ENCODE measurements at regions not wholly inside any gene's neighbourhood (a gene's known extent, or its start where the extent isn't known, plus 50 kb on each side); places are given as distances from the start of the nearest gene placed in this dataset.

DNA sequence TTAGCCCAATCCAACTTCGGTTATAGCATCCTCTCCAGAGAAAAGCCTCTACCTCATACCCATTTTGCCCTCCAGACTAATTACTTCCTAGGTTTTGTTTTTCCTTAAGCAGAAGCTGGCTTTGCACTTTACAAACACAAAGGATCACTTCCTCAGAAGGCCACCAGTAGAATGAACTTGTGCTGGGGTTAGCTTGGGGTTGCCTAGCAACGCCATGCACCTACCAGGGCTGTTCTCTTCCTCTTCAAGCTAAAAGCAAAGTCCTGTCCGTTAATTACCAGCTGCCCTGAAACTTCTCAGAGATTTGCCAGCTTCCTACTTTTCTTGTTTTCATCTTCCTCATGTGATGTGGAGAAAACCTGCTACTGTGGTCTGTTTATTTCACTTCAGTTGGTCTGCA is 132.0 kb upstream of the WWC1 start:
- DNase-seq = no peak

DNA sequence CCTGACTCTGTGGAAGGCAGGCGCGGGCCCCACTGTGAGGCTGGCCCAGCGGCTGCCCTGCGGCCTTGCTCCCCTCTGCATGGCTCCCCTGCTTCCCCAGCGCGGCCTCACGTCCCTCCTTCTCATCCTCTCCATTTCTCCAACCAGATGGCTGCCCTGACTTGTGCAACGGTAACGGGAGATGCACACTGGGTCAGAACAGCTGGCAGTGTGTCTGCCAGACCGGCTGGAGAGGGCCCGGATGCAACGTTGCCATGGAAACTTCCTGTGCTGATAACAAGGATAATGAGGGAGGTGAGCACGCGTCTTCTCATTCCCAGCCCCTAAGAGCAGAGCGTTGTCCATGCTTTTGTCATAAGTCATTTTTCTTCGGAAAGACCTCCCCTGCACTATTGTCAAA is 129.0 kb upstream of the WWC1 start:
- no peak for DNase-seq

DNA sequence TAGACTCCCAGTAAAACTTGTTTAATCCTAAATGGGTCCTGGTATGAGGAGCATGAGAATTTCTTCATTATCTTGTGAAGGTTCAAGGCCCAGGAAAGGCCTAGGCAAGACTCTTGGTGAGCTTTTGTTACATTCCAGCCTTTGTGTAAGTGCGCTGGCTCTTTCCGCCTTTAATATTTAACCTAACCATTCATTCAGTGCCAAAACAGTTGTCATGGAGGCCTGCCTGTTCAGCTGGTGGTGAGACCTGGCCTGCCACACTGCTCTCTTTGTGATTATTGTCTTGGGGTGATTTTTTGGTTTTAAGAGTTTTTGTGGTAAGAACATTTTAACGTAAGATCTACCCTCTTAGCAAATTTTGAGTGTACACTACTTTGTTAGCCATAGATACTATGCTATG is 127.5 kb upstream of the WWC1 start:
- DNase-seq = no peak

DNA sequence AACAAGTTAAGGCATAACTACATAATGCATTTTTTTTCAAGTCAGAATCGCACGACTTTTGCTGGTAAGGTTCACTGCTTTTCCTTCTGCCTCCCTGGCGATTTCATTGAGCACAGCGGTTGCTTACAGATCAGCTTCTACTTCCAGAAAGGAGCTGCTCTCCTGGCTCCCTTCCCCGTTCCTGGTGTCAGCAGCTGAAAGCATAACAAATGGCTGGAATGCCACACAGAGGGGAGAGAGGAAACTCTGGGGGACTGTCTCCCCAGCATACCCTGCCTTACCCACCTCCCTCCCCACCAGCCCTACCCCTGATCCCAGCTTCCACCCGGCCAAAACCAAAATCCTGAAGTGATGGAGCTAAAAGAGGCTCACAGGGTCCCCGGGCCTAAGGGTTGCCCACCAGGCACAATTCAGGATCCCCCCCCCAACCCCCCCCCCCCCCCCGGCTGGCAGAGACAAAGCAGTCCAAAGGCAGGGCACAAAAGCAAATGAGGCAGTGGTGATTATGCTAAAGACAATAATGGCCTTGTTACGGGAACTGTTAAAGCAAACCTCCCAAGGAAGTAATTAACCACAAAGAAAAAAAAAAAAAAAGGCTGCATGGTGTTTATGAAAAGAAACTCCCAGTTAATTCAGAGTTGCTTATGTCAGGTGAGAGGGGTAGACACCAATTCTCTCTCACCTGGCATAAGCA is 126.1 kb upstream of the WWC1 start:
- no peak for DNase-seq

DNA sequence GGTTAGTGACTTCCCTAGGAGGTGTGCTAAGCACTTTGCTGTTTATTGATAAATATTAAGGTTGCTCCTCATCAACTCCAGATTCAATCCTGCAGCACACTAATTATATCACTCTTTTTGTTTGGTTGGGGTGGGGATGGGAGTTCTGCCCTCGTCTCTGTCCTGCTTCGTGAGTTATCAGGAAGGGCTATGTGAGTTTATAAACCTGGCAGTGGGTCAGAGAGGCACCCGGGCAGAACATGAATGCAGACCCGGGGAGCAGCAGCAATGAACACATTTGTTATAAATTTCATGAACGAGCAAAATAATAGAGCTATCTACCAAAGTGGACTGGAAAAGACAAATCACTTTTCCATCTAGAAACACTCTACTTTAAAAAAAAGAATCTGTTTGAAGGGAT is 125.5 kb upstream of the WWC1 start:
- DNase-seq = no peak

DNA sequence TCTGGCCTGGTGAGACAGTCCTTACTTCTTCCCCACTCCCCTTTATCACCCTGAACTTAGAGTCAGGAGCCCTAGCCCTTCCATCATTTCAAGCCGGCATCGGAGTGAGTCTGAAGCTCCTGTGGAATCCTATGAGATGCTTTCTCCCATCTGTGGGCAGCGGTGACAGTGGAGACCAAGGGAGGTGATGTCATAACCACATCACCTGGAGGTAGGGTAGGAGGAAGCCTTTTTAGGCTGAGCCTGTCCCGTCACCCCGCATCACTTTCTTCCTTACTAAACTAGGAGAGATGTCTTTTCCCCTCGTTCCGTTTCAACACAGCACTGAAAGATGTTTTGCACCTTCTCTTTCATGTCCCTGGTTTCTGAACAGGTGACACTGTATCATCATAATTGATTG is 124.1 kb upstream of the WWC1 start:
- no peak for DNase-seq

DNA sequence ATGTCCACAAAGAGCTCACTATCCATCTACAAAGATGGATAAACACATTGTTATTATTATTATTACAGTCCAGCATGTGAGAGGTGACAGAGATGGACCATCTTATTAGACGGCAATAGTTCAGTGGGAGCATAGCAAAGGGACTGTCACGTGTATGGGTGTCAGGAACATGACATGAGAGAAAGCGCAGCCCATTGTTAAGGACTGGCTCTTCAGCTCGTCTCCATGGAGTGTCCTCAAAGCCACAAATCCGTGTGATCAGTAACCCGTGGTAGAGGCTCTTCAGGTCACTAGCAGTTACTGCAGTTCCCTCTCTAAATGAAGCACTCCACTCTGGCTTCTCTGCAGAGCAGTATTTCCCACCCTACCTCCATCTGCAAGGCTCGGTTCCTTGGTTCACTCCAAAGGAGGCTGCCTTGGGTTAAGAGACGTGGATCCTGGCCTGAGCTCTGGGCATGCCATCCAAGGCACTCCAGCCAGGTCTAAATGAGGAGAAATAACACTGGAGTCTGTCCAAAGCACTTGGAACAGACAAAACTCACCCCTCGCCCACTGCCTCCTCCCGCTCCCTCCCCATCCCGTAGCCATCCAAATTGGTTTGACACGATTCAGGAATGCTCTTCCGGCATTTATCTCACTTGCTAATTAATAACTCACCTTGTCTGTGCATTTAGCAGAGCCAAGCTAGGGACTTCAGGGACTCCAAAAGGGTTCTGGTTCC is 122.3 kb upstream of the WWC1 start:
- DNase-seq = no peak

DNA sequence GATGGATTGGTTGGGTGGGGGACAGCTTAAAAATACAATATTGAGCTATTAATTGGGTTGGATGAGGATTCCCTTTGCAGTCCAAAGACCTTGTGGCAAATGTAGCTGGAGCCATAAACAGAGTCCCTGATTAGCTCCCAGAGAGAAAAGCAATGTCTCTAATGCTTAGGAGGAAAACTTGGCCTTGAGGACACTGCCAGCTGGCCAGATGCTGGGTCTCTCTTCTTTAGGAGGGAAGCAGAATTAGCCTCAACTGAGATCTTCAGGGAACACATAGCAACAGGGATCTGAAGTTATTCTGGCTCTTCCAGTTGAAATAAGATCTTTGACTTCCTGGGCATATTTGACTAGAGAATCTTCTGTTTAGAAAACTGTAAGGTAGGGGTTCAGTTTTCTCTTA is 121.7 kb upstream of the WWC1 start:
- no peak for DNase-seq

DNA sequence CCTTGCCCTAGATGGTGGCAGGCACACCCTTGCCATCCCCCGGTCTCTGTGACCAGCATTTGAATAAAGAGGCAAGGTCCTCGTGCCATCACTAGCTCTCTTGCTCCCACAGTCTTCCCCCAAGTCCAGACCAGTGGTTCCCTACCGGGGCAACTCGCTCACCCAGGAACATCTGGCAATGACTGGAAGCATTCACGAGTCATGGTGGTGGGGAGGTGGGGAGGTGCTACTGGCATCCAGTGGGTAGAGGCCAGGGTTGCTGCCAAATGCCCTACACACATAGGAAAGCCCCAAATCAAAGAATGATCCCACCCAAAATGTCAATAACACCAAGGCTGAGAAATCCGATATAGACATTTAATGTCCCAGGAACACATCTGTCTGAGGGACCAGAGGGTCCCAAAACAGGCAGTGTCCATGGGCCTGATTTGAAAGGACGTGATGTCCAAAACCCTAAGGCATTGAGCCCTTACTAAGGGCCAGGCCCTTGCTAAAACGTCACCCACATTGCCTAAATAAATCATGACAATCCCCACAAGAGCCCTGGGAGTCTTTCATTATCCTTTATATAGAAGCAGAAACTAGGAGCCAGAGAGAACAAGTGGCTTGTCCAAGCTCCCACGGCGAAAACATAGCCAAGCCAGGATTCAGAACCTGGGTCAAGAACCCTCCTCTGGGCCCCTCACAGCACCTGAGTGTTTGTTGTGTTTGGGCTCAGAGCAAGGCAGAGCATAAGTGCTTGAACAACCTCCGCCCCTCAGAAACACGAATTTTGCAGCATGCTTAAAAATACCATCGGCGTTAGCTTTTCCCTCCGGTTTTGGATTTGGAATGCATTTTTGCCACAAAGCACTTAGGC is 119.3 kb upstream of the WWC1 start:
- no peak for DNase-seq

DNA sequence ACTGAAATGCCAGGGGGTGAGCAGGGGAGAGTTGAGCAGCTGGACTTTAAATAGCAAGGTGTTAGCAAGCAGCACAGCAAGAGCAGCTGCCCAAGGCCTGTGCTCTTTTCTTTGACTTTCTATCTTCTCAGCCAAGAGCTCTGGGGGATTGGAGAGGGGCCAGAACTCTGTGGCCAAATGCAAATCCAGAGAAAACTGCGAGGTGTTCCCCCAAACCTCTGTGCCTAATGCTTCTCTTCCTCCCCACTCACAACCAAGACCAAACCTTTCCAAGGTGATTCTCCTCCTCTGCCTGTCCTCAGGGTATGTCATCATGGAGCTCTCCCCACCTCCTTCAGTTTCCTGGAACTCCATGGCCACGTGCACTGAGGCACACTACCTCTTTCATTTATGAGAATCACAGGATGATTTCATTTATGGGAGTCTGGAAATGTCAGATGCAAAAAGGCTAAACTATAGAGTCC is 118.7 kb upstream of the WWC1 start:
- DNase-seq = no peak

DNA sequence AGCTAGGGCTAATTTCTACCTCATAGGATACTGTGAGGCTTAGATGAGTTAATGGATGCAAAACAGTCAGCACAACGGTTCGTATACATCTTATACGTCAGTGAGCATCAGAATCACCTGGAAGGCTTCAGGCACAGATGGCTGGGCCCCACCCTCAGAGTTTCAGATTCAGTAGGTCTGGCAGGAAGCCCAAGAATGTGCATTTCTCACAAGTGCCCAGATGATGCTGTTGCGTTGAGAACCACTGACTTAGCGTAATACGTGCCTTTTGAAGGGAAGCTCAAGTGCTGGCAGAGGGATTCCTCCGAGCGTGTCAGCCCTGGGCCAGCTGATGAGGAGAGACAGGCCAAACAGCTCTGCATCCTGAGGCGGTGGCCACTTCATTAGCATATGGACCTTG is 117.1 kb upstream of the WWC1 start:
- DNase-seq = no peak

DNA sequence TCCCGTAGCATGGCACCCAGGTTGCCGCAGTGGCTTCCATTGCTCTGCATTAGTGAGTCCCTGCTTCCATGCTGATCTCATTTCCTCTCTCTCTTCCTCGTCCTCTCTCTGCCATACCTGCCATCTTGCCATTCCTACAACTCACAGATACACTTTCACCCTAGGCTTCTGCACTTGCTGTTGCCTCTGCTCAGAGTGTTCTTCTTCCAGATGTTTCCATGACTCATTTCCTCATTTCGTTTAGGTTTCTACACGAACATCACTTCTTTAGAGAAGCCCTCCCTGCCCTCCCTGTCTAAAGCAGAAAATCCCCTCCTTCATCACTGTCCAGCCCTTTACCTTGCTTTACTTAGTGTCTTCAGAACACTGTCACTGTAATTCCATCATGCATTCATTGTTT is 115.2 kb upstream of the WWC1 start:
- no peak for DNase-seq

DNA sequence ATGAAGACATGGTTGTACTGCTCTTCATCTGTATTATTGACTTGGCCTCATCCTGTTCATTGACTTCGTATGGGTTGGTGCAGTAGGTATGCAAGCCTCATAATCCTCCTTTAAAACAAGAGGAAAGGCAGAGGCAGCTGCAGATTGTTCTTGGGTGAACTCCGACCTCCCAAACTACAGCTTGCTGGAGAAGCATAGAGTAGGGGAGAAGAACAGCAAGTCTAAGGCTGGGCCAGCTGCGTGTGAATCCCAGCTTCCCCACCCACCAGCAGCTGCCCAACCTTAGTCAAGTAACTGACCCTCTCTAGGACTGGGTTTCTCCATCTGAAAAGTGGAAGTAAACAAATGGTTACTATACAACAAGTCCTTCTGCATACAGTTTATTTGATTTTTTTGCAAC is 114.5 kb upstream of the WWC1 start:
- DNase-seq = no peak

DNA sequence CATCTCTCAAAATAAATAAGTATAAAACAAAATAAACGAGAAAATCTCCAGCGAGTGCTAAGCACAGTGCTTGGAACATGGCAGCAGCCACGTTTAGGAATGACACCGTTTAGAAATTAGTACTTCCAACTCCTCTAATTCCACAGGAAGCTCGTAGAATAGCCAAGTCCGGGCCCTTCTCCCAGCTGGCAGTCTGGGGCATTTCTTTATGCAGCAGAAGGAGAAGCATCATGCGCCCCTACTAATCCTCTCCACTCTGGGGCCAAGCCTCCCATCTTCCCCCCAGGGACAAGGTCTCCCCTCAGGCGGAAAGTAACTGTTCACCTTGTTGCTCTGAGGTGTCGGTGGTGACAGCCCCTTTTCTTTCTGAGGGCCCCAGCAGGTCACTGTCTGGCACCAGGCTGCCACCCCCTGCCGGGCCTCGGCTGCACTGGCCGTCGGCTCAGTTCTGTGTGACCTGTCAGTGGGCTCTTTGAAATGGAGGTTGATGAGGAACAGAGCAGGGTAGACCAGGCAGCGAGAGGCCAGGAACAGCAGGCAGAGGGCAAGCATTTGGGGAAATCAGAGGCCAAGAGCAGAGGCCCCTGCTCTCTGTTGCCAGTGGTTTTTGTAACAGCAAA is 113.5 kb upstream of the WWC1 start:
- no peak for DNase-seq

DNA sequence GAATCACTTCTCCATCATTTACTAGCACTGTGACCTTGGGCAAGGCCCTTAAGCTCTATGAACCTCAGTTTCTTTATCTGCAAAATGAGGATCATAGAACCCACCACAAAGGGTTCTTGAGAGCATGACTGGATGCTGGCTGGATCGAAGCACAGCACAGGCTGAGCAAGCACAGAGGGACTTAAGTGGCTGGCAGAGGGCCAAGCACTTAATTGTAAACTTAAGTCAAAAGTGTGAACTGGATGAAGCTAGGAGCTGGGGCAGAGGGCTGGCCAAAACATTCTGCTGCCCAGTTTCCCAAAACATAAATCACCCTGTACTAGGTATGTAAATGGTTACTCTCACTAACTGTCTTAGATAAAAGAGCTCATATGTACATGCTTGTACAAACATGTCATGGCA is 112.3 kb upstream of the WWC1 start:
- DNase-seq = no peak

DNA sequence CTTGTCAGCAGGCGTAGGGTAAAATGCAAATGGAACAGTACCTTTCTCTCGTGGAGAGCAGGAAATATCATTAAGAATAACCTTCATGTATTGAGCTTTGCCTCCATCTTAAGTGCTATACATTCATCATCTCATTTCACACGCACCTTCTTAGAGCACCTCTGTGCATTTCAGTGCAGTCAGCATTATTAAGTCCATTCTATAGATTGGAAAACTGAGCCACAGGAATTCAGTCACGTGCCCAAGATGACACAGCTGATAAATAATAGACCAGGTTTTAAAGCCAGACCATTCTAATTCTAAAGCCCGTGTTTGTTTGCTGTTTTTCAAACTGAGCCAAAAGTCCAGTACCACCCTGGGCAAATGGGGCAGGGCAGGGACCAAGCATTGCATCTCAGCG is 109.2 kb upstream of the WWC1 start:
- no peak for DNase-seq

DNA sequence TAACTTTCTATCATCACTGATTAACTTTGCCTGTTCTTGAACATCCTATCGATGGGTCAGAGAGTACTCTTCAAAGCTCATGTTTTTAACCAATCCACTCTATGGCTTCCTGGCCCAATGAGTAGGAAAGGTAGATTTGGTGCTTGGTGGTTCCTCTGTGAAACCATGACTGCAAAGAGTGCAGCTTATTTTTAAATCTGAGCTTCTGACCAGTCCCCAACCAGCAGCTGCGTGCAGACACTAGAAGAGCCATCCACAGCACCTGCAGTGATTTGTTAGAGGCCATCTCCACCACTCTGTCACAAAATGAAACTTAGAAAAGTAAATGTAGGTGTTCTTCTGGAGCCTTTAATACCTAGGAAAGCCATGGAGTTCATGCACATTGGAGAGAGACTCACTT is 107.3 kb upstream of the WWC1 start:
- DNase-seq = no peak

DNA sequence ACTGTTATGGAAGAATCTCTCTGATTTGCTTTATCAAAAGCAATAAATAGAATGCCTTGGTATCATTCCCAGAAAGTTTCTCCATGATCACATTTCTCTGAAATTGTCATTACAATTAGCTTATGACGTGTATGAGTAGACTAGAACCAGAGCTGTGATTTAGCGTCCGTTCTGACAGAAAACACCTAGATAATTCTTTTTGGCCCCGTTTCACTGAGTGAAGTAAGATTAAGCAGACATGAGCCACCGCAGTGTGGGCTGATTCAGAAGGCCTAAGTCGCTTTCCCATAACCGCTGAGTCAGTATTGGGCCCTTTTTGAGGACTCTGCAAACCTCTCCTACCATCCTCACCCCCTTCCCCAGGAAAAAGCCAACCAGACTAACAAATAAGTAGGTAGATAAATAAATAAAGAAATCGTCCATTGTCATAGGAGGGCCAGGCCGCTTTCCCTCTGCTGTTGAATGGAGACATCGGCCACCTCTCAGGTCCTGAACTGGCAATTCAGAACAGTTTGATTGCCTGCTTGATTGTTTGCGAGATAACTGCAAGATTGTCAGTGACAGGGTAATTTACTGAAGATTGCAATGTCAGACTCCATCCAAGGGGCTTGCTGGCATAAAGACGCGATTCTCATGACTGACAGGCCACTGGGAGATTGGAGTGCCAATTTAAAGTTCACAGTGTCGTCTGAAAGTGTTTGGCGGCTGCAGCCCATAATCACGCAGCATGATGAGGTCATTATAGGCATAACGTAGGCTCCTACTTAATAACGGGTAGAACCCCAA is 105.0 kb upstream of the WWC1 start:
- DNase-seq = no peak

DNA sequence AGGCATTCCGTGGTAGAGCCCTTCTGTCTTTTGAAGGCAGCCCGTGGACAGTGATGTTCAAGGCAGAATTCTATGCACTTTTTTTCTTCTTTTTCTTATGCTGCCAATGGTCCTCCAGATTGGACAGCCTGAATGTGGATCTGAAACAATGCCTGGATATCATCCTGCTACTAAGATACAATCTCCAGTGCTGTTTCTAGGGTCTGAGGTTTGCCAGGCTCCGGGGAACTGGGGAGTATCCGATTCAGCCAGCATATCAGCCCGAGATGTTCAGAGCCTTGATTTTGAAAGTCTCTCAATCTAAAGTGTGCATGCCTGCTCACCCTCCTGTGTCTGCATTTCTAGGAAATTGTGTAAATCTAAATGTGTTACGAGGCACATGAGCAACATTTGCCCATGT is 103.8 kb upstream of the WWC1 start:
- DNase-seq = no peak

DNA sequence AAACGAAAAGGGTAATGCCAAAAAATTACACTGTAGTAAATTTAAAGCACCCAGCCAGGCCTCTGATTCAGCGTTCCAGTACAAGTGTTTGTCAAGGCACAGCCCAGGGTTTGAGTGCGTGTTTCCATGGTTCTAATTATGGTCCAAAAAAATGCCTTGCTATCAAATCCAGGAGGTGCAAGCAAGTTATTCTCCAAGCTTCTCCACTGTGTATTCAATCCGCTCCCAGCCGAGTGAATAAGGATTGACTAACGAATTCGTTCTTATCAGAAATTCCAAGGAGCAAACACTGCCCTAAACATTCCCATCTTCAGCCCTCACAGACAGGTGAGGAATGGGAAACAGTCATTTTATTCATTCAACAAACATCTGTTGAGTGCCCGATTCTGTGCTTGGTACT is 103.3 kb upstream of the WWC1 start:
- no peak for DNase-seq

DNA sequence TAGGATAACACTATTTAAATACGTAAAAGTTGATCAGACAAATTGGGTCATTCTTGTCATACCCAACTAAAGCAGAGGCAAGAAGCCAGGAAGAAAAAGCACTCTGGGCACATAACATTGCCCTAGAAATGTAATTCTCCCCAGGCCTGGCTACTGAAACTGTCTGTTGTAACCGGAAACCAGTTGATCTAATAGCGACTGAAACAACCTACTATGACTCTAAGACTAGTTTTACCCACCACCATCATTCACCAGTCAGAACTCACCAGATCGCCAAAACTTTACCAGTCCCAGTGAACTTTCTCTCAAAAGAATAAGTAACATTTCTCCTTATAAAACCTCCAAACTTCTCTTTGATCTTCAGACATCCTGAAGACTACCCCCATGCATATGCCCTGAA is 99.3 kb upstream of the WWC1 start:
- DNase-seq = no peak

DNA sequence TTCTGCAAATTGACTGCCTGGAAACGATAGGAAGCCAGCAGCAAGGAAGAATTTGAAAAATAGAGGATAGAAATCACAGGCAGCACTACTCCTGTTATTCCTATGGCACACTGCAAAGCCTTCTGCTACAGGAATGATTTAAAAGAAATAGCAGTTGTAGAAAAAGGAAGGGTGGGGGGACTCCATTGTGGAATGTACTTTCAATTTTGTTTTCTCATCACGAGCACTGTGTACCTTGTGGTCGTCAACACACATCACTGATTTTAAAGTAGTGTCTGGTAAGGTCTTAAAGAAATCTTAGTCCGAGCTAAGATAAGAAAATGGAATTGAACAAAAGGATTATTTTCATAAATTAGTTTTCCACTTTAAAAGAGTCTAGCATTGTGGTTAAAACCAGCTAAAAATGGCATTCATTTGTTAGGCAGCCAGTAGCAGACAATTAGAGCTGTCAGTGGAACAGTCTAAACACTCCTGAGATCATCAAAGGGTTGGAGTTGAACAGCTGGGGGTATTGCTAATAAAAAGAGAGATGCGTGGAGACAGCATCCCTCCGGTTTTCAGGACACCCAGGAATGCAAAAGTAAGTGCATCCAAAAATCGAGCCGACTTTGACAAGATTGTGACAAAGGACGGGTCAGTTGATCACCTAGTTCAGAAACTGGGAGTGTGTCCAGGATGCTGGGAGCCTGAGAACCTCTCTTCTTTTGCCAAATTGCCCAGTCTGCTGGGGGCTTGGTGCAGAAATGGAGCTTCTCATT is 97.8 kb upstream of the WWC1 start:
- no peak for DNase-seq

Data from activated CD4-positive, alpha-beta T cell treated with anti-CD3 and anti-CD28 coated beads, Interleukin-10, Interleukin-2, amounts not matched to agents 100 ng/mL and 50 ng/mL, durations not matched to agents 16 hours and 8 hours (primary cell).